VCaP (cell line): ENCODE measurements at regions not wholly inside any gene's neighbourhood (a gene's known extent, or its start where the extent isn't known, plus 50 kb on each side); places are given as distances from the start of the nearest gene placed in this dataset.
"Not testable (repeated sequence)": the region's sequence is repeated elsewhere in the genome, so short reads cannot be mapped to it uniquely, and the experiment has no call there.

Experiments used
- H3K27ac ChIP-seq: fragments of 450-650 bp; 2 replicates; pipeline ENCODE4 v1.5.1; 2017
- TF ChIP-seq, protein P1 (sequence below): fragments of 450-650 bp; conservative IDR thresholded peaks from 2 replicates; pipeline ENCODE4 v1.5.1; 2017; ENCODE audit warnings: mild to moderate bottlenecking, moderate library complexity

DNA sequence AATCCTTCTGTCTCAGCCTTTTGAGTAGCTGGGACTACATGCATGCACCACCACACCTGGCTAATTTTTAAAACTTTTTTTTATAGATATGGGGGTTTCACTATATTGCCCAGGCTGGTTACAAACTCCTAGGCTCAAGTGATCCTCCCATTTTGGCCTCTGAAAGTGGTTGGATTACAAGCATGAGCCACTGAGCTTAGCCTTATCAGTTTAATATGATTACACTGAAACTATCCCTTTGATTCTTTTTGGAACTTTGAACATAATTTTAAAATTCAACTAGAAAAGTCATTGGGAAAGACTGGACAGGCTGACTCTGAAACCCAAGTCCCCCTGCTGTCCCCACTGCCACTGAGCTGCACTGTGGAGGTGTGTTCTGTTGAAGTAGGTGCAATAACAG lies 114.8 kb downstream of the ARL4C start:
- no peak overlapping the region for H3K27ac ChIP-seq

DNA sequence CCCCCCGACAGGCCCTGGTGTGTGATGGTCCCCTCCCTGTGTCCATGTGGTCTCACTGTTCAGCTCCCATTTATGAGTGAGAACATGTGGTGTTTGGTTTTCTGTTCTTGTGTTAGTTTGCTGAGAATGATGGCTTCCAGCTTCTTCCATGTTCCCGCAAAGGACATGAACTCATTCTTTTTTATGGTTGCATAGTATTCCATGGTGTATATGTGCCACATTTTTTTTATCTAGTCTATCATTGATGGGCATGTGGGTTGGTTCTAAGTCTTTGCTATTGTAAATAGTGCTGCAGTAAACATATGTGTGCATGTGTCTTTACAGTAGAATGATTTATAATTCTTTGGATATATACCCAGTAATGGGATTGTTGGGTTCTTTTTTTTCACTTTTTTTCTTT lies 117.9 kb downstream of the ARL4C start:
- not testable (repeated sequence) for H3K27ac ChIP-seq

More for the DNA sequence above, 114.8 kb downstream of the ARL4C start:
- TF ChIP-seq, protein P1, sequence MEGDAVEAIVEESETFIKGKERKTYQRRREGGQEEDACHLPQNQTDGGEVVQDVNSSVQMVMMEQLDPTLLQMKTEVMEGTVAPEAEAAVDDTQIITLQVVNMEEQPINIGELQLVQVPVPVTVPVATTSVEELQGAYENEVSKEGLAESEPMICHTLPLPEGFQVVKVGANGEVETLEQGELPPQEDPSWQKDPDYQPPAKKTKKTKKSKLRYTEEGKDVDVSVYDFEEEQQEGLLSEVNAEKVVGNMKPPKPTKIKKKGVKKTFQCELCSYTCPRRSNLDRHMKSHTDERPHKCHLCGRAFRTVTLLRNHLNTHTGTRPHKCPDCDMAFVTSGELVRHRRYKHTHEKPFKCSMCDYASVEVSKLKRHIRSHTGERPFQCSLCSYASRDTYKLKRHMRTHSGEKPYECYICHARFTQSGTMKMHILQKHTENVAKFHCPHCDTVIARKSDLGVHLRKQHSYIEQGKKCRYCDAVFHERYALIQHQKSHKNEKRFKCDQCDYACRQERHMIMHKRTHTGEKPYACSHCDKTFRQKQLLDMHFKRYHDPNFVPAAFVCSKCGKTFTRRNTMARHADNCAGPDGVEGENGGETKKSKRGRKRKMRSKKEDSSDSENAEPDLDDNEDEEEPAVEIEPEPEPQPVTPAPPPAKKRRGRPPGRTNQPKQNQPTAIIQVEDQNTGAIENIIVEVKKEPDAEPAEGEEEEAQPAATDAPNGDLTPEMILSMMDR: no peak

DNA sequence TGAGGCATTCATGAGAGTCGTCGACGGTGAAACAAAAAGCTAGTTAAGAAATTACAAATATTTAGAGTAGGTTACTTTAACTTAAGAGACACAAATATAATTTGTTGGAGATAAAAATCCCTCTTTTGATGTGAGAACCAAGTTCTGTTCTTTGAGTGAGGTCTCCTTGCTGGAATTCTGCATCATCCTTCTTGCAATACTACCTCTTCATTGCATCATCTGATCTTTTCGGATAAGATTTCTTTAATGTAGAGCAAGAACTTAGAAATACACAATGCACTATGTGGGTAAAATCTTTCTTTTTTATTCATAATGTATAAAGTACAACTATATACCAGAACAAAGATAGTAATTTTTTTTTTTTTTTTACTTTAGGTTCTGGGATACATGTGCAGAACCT lies 118.4 kb downstream of the ARL4C start:
- no peak overlapping the region for H3K27ac ChIP-seq
- TF ChIP-seq, protein P1: no peak

DNA sequence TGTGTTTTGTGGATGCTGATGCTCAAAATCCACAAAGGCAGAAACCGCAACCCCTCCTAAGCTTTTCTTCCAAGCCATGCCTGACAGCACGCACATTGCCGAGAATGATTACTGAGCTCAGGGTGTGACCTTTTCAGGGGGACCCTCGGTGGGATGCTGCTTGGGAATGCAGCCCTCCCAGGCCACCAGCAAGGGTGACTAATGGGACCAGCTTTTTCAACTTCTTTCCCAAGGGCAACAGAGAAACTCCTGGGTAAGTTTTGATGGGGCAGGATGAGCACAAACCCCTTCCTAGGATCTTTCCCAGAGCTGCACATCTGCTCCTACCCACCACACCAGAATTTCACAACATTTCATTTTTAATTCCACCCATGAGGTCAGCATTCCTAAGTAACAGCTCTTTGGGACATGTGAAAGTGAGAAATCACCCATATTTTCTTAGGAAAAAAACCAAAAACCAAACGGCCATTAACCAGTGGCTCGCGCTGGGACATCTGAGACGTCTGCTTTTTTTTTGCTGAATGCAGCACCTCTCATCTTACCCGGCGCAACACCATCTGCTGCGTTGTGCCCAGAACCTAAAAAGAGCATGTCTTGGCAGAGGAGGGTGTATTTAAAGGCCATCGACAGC lies 119.0 kb downstream of the ARL4C start:
- no peak overlapping the region for H3K27ac ChIP-seq
- TF ChIP-seq, protein P1: no peak

DNA sequence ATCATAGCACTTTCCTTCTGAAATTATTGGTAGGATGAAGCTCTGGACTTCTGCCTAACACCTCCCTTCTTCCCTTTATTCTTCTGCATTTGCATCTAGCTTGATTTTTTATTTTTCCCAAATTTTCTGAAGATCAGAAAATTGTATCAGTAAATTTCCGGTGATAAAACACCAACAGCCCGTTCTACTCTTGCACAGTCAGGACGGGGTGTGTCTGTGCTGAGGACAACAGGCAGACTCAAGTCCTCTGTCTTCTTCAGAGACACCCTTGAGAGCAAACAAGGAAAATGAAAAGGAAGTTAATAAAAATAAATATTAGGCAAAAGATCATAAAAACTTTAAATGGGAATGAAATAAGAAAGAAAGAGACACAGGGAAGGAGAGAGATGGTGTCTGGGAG lies 120.7 kb downstream of the ARL4C start:
- no peak overlapping the region for H3K27ac ChIP-seq
- TF ChIP-seq, protein P1: no peak

DNA sequence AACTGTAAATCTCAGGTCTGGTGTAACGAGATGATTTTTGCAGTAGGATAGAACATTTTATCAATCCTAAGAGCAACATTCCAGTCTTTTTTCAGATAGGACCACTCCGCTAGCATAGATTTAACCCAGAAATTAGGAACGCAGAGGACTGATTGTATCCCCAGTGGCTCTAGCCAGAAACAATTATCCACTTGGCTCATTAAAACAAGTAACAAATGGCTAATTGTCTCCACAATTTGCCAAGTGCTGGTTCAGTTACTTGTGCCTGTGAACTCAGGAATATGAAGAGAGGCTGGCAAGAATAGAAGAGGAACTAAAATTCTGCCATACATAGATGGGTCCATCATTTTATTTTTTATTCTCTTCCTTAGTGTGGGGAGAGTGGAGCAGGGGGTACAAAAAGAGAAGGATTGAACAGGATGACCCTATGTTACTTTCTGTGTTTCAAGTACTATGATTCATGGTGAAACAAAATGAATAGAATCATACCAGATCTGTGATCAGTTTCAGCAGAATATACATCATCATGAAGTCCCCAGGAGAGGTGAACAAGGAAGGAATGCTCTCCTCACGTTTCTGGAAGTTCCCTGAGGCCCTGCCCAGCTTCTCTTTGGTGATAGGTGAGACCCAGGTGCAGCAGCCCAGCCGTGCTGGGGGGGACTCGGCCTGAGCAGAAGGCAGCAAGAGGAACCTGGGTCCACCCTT lies 121.6 kb downstream of the ARL4C start:
- TF ChIP-seq, protein P1: no peak
- no peak overlapping the region for H3K27ac ChIP-seq

DNA sequence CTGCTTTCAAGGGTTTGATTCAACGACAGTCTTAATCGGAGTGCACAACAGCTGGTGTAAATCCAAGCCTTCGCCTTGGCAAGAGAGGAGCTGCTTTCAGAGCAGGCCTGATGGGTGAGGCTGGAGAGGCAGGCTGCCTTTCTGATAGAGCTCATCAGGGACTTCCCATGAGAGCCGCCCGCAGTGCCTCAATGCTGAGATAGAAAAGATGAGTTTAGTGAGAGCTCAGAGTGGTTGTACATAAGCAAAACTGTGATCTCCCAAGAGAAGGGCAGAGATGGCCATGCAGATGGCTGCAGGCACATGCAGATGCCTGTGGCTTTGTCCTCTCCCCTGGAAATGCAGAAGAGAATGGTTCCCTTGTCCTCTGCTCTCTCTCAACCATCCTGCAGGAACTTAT lies 122.1 kb downstream of the ARL4C start:
- H3K27ac ChIP-seq: no peak overlapping the region
- TF ChIP-seq, protein P1: no peak

DNA sequence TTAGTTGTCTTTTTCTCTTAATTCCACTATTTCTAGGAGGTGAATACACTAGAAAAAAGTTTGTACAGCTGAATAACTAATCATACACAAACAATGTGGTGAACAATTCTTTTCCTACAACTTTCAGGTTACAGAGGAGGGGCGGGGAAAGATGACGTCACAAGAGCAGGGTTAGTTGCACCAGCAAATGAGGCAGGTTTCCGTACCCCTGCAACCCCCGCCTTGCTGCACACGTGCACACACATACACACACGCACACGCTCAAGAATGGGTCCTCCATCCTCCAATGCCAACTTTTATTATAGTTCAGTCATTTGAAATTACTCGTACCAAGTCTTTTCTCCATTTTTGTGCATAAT lies 122.8 kb downstream of the ARL4C start:
- no peak overlapping the region for H3K27ac ChIP-seq
- TF ChIP-seq, protein P1: no peak
